ENCODE measurements at regions not wholly inside any gene's neighbourhood (a gene's known extent, or its start where the extent isn't known, plus 50 kb on each side); places are given as distances from the start of the nearest gene placed in this dataset.

GRCh38 chr15:48040166-48040817 lies 80.5 kb upstream of the SLC24A5 start:
- TF ChIP-seq, protein P1, sequence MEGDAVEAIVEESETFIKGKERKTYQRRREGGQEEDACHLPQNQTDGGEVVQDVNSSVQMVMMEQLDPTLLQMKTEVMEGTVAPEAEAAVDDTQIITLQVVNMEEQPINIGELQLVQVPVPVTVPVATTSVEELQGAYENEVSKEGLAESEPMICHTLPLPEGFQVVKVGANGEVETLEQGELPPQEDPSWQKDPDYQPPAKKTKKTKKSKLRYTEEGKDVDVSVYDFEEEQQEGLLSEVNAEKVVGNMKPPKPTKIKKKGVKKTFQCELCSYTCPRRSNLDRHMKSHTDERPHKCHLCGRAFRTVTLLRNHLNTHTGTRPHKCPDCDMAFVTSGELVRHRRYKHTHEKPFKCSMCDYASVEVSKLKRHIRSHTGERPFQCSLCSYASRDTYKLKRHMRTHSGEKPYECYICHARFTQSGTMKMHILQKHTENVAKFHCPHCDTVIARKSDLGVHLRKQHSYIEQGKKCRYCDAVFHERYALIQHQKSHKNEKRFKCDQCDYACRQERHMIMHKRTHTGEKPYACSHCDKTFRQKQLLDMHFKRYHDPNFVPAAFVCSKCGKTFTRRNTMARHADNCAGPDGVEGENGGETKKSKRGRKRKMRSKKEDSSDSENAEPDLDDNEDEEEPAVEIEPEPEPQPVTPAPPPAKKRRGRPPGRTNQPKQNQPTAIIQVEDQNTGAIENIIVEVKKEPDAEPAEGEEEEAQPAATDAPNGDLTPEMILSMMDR (IDR thresholded peaks at IDR 0.05; ENCODE audit: insufficient read depth, low read length, poor library complexity, severe bottlenecking) = no peak
- TF ChIP-seq EZH2phosphoT487 (conservative IDR thresholded peaks at IDR 0.05; ENCODE audit: low read length) = no peak
